Nephron progenitor cell (in vitro differentiated cells): ENCODE measurements at regions not wholly inside any gene's neighbourhood (a gene's known extent, or its start where the extent isn't known, plus 50 kb on each side); places are given as distances from the start of the nearest gene placed in this dataset.

Experiments
- DNase-seq: peaks from one replicate; pipeline ENCODE4 v3.0.0; 2021
- H3K27ac Mint-ChIP-seq: 2 replicates; pipeline ENCODE4 v1.8.0; 2021; ENCODE audit warnings: mild to moderate bottlenecking, moderate library complexity, mixed read lengths
- H3K27me3 Mint-ChIP-seq: 2 replicates; pipeline ENCODE4 v1.8.0; 2021; ENCODE audit warnings: mild to moderate bottlenecking, low read depth, mixed read lengths; ENCODE audit not compliant: poor library complexity
- H3K36me3 Mint-ChIP-seq: 2 replicates; pipeline ENCODE4 v1.8.0; 2021; ENCODE audit warnings: low read depth, mixed read lengths
- H3K4me1 Mint-ChIP-seq: 2 replicates; pipeline ENCODE4 v1.8.0; 2021; ENCODE audit warnings: mixed read lengths
- H3K4me3 Mint-ChIP-seq: 2 replicates; pipeline ENCODE4 v1.8.0; 2021; ENCODE audit warnings: mild to moderate bottlenecking, moderate library complexity, mixed read lengths
- H3K9me3 Mint-ChIP-seq: 2 replicates; pipeline ENCODE4 v1.8.0; 2021; ENCODE audit warnings: mild to moderate bottlenecking, moderate library complexity, mixed read lengths
- CTCF ChIP-seq: fragments of 200-600 bp; sonication (generic); IDR thresholded peaks from 2 replicates; pipeline ENCODE4 v1.5.0; 2021; ENCODE audit warnings: antibody characterized with exemption

- Mint-ChIP-seq H3K27ac (peak overlapping the region; percentile 29), H3K9me3 (no peaks in the 10 kb centered on the region), H3K36me3 (no peaks in the 10 kb centered on the region), H3K4me3 (no peak overlapping the region), H3K27me3 (peaks cover 11% of the 10 kb centered on the region), H3K4me1 (peaks cover 84% of the 10 kb centered on the region)
- no peak for TF ChIP-seq CTCF
- DNase-seq, result no peak
Observed at GRCh38 chr9:129491487-129491855, 129.4 kb downstream of the C9orf50 start.

- TF ChIP-seq CTCF, result no peak
- peaks cover 90% of the 10 kb centered on the region for H3K4me1 Mint-ChIP-seq
- H3K36me3 Mint-ChIP-seq, result no peaks in the 10 kb centered on the region
- peak overlapping the region; percentile 72 for H3K27ac Mint-ChIP-seq
- peaks cover 12% of the 10 kb centered on the region for H3K27me3 Mint-ChIP-seq
- peak overlapping the region; percentile 67 for H3K4me3 Mint-ChIP-seq
- no peak for DNase-seq
- H3K9me3 Mint-ChIP-seq, result no peaks in the 10 kb centered on the region
Observed at GRCh38 chr9:129490583-129491486, 130.1 kb downstream of the C9orf50 start.

DNA sequence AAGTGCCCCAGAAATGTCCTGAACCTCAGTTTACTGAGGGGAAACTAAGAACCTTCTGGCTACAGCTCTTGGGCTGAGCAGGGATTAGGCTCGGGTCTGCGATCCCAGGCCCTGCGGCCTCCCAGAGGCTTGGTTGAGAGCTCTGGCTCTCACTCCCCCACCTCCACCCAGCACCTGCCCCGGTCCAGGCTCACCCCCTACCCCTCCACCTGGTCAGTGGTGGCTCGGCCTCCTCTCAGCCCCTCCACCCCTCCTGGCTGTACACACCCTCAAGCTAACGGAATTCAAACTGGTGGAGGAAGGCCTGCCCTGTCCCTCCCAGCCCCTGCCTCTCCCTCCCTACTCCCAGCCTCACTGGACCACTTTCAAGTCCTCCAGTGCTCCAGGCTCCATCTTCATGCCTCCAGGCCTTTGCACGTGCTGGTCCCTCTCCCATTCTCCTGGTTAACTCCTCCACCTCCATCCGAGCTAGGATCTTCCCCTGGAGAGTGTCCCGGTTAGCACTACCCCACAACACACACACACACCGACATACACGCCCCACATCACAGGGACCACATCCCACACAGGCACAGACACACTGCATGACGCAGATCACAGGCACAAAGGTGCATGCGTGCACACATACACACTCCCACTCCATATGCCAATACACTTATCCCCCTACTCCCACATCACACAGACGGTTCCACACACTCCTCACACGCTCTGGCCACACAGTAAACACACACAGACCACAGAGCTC, 130.9 kb downstream of the C9orf50 start:
- H3K27me3 Mint-ChIP-seq, result peaks cover 15% of the 10 kb centered on the region
- no peak for DNase-seq
- peak overlapping the region; percentile 72 for H3K27ac Mint-ChIP-seq
- no peaks in the 10 kb centered on the region for H3K36me3 Mint-ChIP-seq
- H3K4me1 Mint-ChIP-seq, result peaks cover 91% of the 10 kb centered on the region
- H3K4me3 Mint-ChIP-seq, result peak overlapping the region; percentile 67
- no peak for TF ChIP-seq CTCF
- H3K9me3 Mint-ChIP-seq, result no peaks in the 10 kb centered on the region

- H3K27me3 Mint-ChIP-seq, result peaks cover 10% of the 10 kb centered on the region
- H3K4me3 Mint-ChIP-seq, result peak overlapping the region; percentile 71
- H3K4me1 Mint-ChIP-seq, result peaks cover 88% of the 10 kb centered on the region
- H3K27ac Mint-ChIP-seq, result peak overlapping the region; percentile 94
- H3K9me3 Mint-ChIP-seq, result no peaks in the 10 kb centered on the region
- no peak for TF ChIP-seq CTCF
- no peak for DNase-seq
- H3K36me3 Mint-ChIP-seq, result no peaks in the 10 kb centered on the region
Observed at GRCh38 chr9:129487658-129488483, 133.0 kb downstream of the C9orf50 start.

DNA sequence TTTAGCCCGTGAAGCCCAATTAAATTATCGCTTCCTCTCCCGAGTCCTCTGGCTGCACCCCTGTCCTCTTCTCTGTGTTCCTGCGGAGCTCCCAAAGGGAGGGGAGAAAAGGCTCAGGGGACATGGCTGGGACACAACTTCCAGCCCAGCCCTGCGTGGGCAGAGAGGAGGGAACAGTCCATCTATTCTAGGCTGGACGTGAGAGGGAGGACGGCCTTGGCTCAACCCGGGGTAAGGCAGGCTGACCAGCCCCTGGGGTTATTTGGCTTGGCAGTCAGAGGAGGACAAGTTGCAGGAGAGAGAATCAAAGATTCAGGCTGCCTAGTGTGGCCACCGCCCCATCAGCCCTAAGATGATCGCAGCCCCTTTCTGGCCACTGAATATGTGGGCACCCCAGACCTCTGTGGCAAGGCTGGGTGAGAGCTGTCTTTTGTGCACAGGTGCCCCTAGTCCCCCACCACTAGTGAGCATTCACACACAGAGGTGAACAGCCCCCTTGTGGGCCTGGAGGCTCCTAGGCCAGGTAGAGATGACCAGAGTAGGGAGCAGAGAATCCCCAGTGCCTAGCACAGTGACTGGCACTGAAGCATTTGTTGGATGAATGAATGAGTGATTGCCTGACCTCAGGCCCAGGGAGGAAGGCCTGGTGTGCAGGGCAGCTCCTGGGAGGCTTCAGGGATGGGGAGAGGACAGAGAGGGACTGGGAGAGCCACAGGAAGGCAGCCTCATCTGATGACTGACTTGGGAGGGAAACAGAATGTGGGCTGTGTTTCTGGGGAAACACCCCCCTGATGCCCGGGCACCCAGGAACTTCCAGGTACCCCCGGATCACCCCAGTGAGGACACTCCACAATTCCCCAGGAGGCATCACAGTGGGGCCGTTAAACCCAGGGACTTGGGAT, 133.9 kb downstream of the C9orf50 start:
- no peak for DNase-seq
- TF ChIP-seq CTCF, result no peak
- no peaks in the 10 kb centered on the region for H3K36me3 Mint-ChIP-seq
- H3K27ac Mint-ChIP-seq, result peak overlapping the region; percentile 96
- peaks cover 10% of the 10 kb centered on the region for H3K27me3 Mint-ChIP-seq
- H3K4me1 Mint-ChIP-seq, result peaks cover 84% of the 10 kb centered on the region
- peak overlapping the region; percentile 67 for H3K4me3 Mint-ChIP-seq
- H3K9me3 Mint-ChIP-seq, result no peaks in the 10 kb centered on the region
